BJ (cell line): ENCODE measurements at regions not wholly inside any gene's neighbourhood (a gene's known extent, or its start where the extent isn't known, plus 50 kb on each side); places are given as distances from the start of the nearest gene placed in this dataset.

Experiments
- CTCF ChIA-PET: fragments of 350-600 bp; formaldehyde crosslinking; extraction: SDS; loops from one replicate; lab custom pipeline; 2021; ENCODE audit warnings: antibody characterized with exemption, inconsistent platforms; lab: Yijun Ruan, JAX
- POLR2A ChIA-PET: fragments of 300-600 bp; sonication (Branson Sonifier 250); formaldehyde crosslinking; extraction: SDS; loops from one replicate; lab custom pipeline; 2021; ENCODE audit warnings: antibody characterized with exemption; lab: Charles Lee
- DNase-seq: peaks from one replicate; pipeline ENCODE4 v3.0.0-alpha.2; 2011; ENCODE audit warnings: low read depth
- H3K27me3 ChIP-seq: 2 replicates; pipeline ENCODE4 v1.6.0; 2011; ENCODE audit warnings: low read length; ENCODE audit not compliant: control insufficient read depth, insufficient read depth
- H3K36me3 ChIP-seq: 2 replicates; pipeline ENCODE4 v1.5.1; 2011; ENCODE audit warnings: low read length; ENCODE audit not compliant: control insufficient read depth, insufficient read depth
- H3K4me3 ChIP-seq: 2 replicates; pipeline ENCODE4 v1.5.1; 2011; ENCODE audit warnings: low read depth, mild to moderate bottlenecking, control low read depth, low read length
- CTCF ChIP-seq: IDR thresholded peaks from 2 replicates; pipeline ENCODE4 v1.5.1; 2011; ENCODE audit warnings: low read depth, mild to moderate bottlenecking, control low read depth, inconsistent platforms, low read length, moderate library complexity; ENCODE audit not compliant: insufficient read depth

DNA sequence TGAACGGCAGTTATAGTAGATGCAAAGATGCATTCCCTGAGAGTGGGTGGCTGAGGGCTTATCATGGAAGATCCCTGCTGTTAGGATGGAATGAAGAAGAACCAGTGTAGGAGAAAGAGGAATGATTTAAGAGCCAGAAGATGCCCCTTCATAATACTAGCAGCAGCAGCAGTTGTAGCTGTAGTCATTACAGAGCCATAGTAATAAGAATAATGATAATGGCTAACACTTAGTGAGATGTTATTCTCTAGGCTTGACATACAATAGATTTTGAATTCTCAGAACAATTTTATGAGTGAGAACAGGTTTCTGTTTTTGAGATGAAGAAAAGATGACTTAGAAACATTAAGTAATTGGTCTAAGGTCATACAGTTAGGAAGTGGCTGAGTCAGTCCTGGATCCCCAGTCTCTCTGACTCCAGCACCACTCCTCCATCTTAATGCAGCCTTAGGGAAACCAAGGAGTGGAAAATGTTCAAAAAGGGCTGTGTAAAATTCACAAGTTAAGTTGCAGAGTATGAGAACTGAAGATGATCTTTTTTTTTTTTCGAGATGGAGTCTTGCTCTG, 459.4 kb upstream of the SGCD start:
- no peak for TF ChIP-seq CTCF
- POLR2A ChIA-PET, result no interaction called here
- CTCF ChIA-PET, result no interaction called here

DNA sequence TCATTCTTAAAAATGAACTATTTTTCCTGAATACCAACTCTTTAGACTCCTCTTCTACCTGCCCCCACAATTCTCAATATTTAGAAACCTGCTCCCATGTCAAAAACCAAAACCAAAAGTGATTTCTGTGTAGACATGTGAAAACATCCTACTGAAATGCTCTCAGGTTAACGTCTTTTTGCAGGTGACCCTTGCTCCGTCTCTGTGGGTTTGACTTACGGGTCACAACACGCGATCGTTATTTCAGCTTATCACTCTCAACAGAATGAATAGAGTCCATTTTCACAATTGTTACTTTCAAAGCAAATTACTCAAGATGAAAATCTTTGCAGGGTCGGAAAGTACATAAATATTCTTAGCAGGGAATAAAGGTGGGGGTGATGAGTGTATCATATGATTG, 456.3 kb upstream of the SGCD start:
- H3K27me3 ChIP-seq, result no peaks in the 10 kb centered on the region
- TF ChIP-seq CTCF, result no peak
- no peak overlapping the region for H3K4me3 ChIP-seq
- ChIA-PET POLR2A (no interaction called here), CTCF (no interaction called here)
- DNase-seq, result no peak
- no peaks in the 10 kb centered on the region for H3K36me3 ChIP-seq

More for the DNA sequence above, 459.4 kb upstream of the SGCD start:
- no peaks in the 10 kb centered on the region for H3K36me3 ChIP-seq
- DNase-seq, result no peak
- H3K4me3 ChIP-seq, result no peak overlapping the region
- no peaks in the 10 kb centered on the region for H3K27me3 ChIP-seq

- ChIA-PET CTCF (no interaction called here), POLR2A (no interaction called here)
- DNase-seq, result no peak
- no peaks in the 10 kb centered on the region for H3K27me3 ChIP-seq
- TF ChIP-seq CTCF, result no peak
- no peak overlapping the region for H3K4me3 ChIP-seq
- H3K36me3 ChIP-seq, result no peaks in the 10 kb centered on the region
Observed at GRCh38 chr5:155871623-155872022, 455.3 kb upstream of the SGCD start.

DNA sequence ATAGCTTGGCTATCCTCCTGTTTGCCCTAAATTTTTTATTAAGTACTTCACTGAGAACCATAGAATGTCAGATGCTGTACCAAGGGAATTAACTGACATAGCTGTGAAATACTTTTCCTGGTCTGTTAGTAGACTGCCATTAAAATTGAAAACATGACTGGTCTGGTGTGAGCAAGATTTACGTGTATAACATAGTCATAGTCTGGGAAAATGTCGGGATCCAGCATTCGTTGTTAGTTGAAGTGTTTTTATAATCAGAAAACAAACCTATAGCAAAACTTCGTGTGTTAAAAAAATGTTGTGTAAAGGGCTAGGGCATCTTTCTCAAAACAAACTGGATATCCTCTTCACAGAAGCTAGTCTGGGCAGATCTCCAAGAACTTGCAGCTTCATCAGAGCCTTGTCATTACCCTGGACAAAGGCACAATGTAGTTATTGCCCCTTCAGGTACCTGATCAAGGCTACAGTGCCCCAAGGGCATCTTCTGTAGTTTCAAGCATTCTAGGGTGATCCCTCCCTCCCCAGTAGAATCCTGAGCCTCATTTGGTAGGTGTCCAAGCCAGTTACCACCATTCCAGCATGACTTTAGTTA, 454.2 kb upstream of the SGCD start:
- Histone ChIP-seq H3K4me3 (no peak overlapping the region), H3K27me3 (no peaks in the 10 kb centered on the region), H3K36me3 (no peaks in the 10 kb centered on the region)
- CTCF ChIA-PET, result interaction anchor here (0.5 kb wide), 1 partner anchor 10 kb away, joined by 3 read pairs; no protein-coding TSS in a partner anchor
- peak; percentile 1 for DNase-seq
- no peak for TF ChIP-seq CTCF
- POLR2A ChIA-PET, result no interaction called here

DNA sequence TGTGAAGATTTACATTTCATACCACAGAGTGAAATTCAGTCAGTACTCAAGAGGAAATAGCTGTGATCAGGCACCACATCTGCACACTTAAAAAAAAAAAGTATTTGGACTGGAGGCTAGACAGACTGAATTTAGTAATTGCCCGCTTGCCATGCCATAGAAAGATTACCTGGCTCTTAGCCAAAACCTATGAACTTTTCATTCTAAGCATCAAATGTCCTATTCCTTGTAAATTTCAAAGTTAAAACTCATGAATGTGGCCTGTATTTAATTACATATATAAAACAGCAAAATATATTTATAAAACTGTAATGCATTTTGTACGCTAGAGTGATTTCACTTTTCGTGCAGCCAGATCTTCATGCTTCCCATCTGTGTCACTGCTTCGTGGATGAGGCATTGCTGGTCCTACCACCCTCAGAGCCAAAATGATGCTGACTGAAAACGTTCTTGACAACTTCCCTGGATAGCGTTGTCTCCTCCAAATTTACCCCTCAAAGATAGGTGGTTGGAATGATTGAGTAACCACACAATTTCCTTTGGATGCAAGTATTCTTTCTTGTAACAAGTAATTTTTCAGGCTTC, 447.9 kb upstream of the SGCD start:
- no peak for TF ChIP-seq CTCF
- ChIA-PET POLR2A (no interaction called here), CTCF (no interaction called here)
- Histone ChIP-seq H3K4me3 (no peak overlapping the region), H3K36me3 (no peaks in the 10 kb centered on the region), H3K27me3 (no peaks in the 10 kb centered on the region)
- peak; percentile 41 for DNase-seq
